Mammary epithelial cell (primary cell): ENCODE measurements at regions not wholly inside any gene's neighbourhood (a gene's known extent, or its start where the extent isn't known, plus 50 kb on each side); places are given as distances from the start of the nearest gene placed in this dataset.

Source experiments
- CTCF ChIP-seq, 2 donors: IDR thresholded peaks in 1 of 2; conservative IDR thresholded peaks in 1 of 2; 2 replicates each; pipeline ENCODE4 v1.5.1; 2011 to 2012; ENCODE audit warnings: inconsistent platforms in 2 of 2, low read length in 2 of 2, mild to moderate bottlenecking in 2 of 2, control low read depth in 1 of 2, low read depth in 1 of 2; ENCODE audit not compliant: insufficient read depth in 1 of 2; ENCODE audit errors: extremely low read depth in 1 of 2
- EZH2 ChIP-seq: IDR thresholded peaks from 2 replicates; pipeline ENCODE4 v1.6.1; 2012; ENCODE audit warnings: low read length, inconsistent platforms, borderline replicate concordance

GRCh38 chr12:24586293-24586692, 362.6 kb downstream of the BCAT1 start:
- no peak for TF ChIP-seq CTCF (conservative IDR thresholded peaks at IDR 0.05 in 1 of 2, IDR thresholded peaks at IDR 0.05 in 1 of 2; ENCODE audit: extremely low read depth in 1 of 2, insufficient read depth in 1 of 2, low read depth in 1 of 2, low read length in 2 of 2)
- TF ChIP-seq EZH2, result no peak
